Gastroesophageal sphincter (tissue), 3 donors: ENCODE measurements at regions not wholly inside any gene's neighbourhood (a gene's known extent, or its start where the extent isn't known, plus 50 kb on each side); places are given as distances from the start of the nearest gene placed in this dataset.

Experiments
- CTCF ChIP-seq, 4 experiments: fragments of 200-600 bp in 2 of 4; fragments of 450-650 bp in 2 of 4; sonication (generic) in 1 of 4; IDR thresholded peaks; one replicate each; pipeline ENCODE4 v1.5.1; 2017 to 2019; ENCODE audit warnings: antibody characterized with exemption in 4 of 4, mild to moderate bottlenecking in 2 of 4, moderate library complexity in 2 of 4
- EP300 ChIP-seq: sonication (generic); formaldehyde crosslinking; IDR thresholded peaks from one replicate; pipeline ENCODE4 v1.6.1; 2017; ENCODE audit warnings: antibody characterized with exemption, mild to moderate bottlenecking
- POLR2AphosphoS5 ChIP-seq: sonication (generic); formaldehyde crosslinking; IDR thresholded peaks from one replicate; pipeline ENCODE4 v1.6.1; 2017; ENCODE audit warnings: antibody characterized with exemption

- TF ChIP-seq CTCF (IDR thresholded peaks at IDR 0.05), result no peak
- TF ChIP-seq EP300, result no peak
- TF ChIP-seq POLR2AphosphoS5, result no peak
These were observed 115.6 kb upstream of the ID2 start for GRCh38 chr2:8566155-8566670.
